WTC11 (cell line): ENCODE measurements at regions not wholly inside any gene's neighbourhood (a gene's known extent, or its start where the extent isn't known, plus 50 kb on each side); places are given as distances from the start of the nearest gene placed in this dataset.

Source experiments
- ATAC-seq: fragments of 200-7000 bp; cut with Tn5 transposase; 2 replicates; pipeline ENCODE4 v1.10.0; 2021; ENCODE audit warnings: mild to moderate bottlenecking, moderate library complexity
- CTCF ChIA-PET: fragments of 300-600 bp; sonication (Branson Sonifier 250); formaldehyde crosslinking; loops from one replicate; lab custom pipeline; 2021; ENCODE audit warnings: antibody characterized with exemption; lab: Charles Lee
- POLR2A ChIA-PET: fragments of 350-600 bp; sonication (Branson Sonifier 250); formaldehyde crosslinking; loops from one replicate; lab custom pipeline; 2021; ENCODE audit warnings: antibody characterized with exemption; lab: Charles Lee
- DNase-seq: peaks from one replicate; pipeline ENCODE4 v3.0.0; 2021; ENCODE audit warnings: low spot score
- H3K27ac Mint-ChIP-seq: 2 replicates; pipeline ENCODE4 v1.8.0; 2021; ENCODE audit warnings: mixed read lengths
- H3K27me3 Mint-ChIP-seq: 2 replicates; pipeline ENCODE4 v1.8.0; 2021; ENCODE audit warnings: low read depth, mild to moderate bottlenecking, moderate library complexity, mixed read lengths
- H3K36me3 Mint-ChIP-seq: 2 replicates; pipeline ENCODE4 v1.8.0; 2021; ENCODE audit warnings: mixed read lengths
- H3K4me1 Mint-ChIP-seq: 2 replicates; pipeline ENCODE4 v1.8.0; 2022; ENCODE audit warnings: mixed read lengths
- H3K4me3 Mint-ChIP-seq: 2 replicates; pipeline ENCODE4 v1.8.0; 2021; ENCODE audit warnings: mild to moderate bottlenecking, moderate library complexity, mixed read lengths
- H3K9me3 Mint-ChIP-seq: 2 replicates; pipeline ENCODE4 v1.8.0; 2021; ENCODE audit warnings: mixed read lengths
- ATF1 ChIP-seq: sonication (generic); formaldehyde crosslinking; IDR thresholded peaks from 2 replicates; pipeline ENCODE4 v1.8.1; 2023; ENCODE audit warnings: mild to moderate bottlenecking, moderate library complexity, missing genetic modification reagents
- EMX1 ChIP-seq: fragments of 250-450 bp; sonication (Bioruptor Pico); IDR thresholded peaks from 2 replicates; pipeline ENCODE4 v1.8.0; 2021; ENCODE audit warnings: mild to moderate bottlenecking
- FOXJ3 ChIP-seq: sonication (generic); formaldehyde crosslinking; IDR thresholded peaks from 2 replicates; pipeline ENCODE4 v1.9.0; 2021; ENCODE audit warnings: missing genetic modification reagents, mild to moderate bottlenecking, borderline replicate concordance
- FOXK1 ChIP-seq: sonication (generic); formaldehyde crosslinking; IDR thresholded peaks from 2 replicates; pipeline ENCODE4 v1.8.0; 2022; ENCODE audit warnings: mild to moderate bottlenecking, moderate library complexity, missing genetic modification reagents
- IRF2 ChIP-seq: sonication (generic); formaldehyde crosslinking; IDR thresholded peaks from 2 replicates; pipeline ENCODE4 v1.8.0; 2022; ENCODE audit warnings: low read depth, missing genetic modification reagents, borderline replicate concordance
- KAT7 ChIP-seq: sonication (generic); formaldehyde crosslinking; IDR thresholded peaks from 2 replicates; pipeline ENCODE4 v1.8.1; 2023; ENCODE audit warnings: missing genetic modification reagents, mild to moderate bottlenecking, borderline replicate concordance
- OVOL2 ChIP-seq: fragments of 250-450 bp; sonication (Bioruptor Pico); IDR thresholded peaks from 2 replicates; pipeline ENCODE4 v1.9.0; 2021; ENCODE audit warnings: mild to moderate bottlenecking, borderline replicate concordance
- RORB ChIP-seq: fragments of 250-450 bp; sonication (Bioruptor Pico); IDR thresholded peaks from 2 replicates; pipeline ENCODE4 v1.9.0; 2021; ENCODE audit warnings: mild to moderate bottlenecking
- SOX15 ChIP-seq: fragments of 250-450 bp; sonication (Bioruptor Pico); IDR thresholded peaks from 2 replicates; pipeline ENCODE4 v1.9.0; 2021; ENCODE audit warnings: mild to moderate bottlenecking
- TEAD4 ChIP-seq: sonication (generic); formaldehyde crosslinking; IDR thresholded peaks from 2 replicates; pipeline ENCODE4 v1.8.0; 2022; ENCODE audit warnings: mild to moderate bottlenecking, missing genetic modification reagents
- ZNF138 ChIP-seq: sonication (generic); formaldehyde crosslinking; conservative IDR thresholded peaks from 2 replicates; pipeline ENCODE4 v1.8.1; 2022; ENCODE audit warnings: mild to moderate bottlenecking, moderate library complexity, missing genetic modification reagents
- TF ChIP-seq, protein P1 (sequence below): fragments of 250-450 bp; sonication (Bioruptor Pico); conservative IDR thresholded peaks from 2 replicates; pipeline ENCODE4 v1.9.0; 2021; ENCODE audit warnings: mild to moderate bottlenecking
- TF ChIP-seq, protein P2 (sequence below): fragments of 250-450 bp; sonication (Bioruptor Pico); IDR thresholded peaks from 2 replicates; pipeline ENCODE4 v2.1.2; 2022; ENCODE audit warnings: mild to moderate bottlenecking, moderate library complexity
- TF ChIP-seq, protein P3 (sequence below): sonication (generic); formaldehyde crosslinking; IDR thresholded peaks from 2 replicates; pipeline ENCODE4 v1.8.1; 2023; ENCODE audit warnings: mild to moderate bottlenecking, moderate library complexity, missing genetic modification reagents
- TF ChIP-seq, protein P4 (sequence below): sonication (generic); formaldehyde crosslinking; IDR thresholded peaks from 2 replicates; pipeline ENCODE4 v1.8.0; 2022; ENCODE audit warnings: mild to moderate bottlenecking, missing genetic modification reagents
- TF ChIP-seq, protein P5 (sequence below): sonication (generic); formaldehyde crosslinking; IDR thresholded peaks from 2 replicates; pipeline ENCODE4 v1.8.0; 2023; ENCODE audit warnings: missing genetic modification reagents
- TF ChIP-seq, protein P6 (sequence below): sonication (generic); formaldehyde crosslinking; IDR thresholded peaks from 2 replicates; pipeline ENCODE4 v1.8.1; 2023; ENCODE audit warnings: mild to moderate bottlenecking, missing genetic modification reagents
- TF ChIP-seq, protein P7 (sequence below): sonication (generic); formaldehyde crosslinking; IDR thresholded peaks from 2 replicates; pipeline ENCODE4 v1.8.0; 2022; ENCODE audit warnings: mild to moderate bottlenecking, missing genetic modification reagents

DNA sequence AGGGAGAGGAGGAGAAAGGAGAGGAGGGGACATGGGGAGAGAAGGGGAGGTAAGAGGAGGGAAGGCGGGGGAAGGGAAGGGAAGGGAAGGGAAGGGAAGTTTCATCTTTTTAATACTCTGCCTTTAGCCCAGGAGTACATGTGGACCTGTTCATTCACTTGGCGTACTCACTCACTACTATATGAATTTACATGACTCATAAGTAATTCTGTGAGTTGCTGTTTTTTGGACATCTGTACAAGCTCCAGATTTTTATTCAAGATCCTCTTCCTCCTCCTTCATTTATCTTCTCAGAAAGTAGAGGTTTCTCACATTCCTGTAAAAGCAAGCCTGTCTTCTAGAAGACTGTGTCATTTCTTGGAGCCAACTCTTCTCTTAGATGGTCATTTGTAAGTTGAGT lies 84.6 kb downstream of the RDH14 start:
- Mint-ChIP-seq H3K4me1 (peaks cover 17% of the 10 kb centered on the region), H3K4me3 (no peak overlapping the region), H3K27me3 (no peaks in the 10 kb centered on the region), H3K27ac (no peak overlapping the region), H3K9me3 (no peaks in the 10 kb centered on the region), H3K36me3 (no peaks in the 10 kb centered on the region)
- TF ChIP-seq, protein P1, sequence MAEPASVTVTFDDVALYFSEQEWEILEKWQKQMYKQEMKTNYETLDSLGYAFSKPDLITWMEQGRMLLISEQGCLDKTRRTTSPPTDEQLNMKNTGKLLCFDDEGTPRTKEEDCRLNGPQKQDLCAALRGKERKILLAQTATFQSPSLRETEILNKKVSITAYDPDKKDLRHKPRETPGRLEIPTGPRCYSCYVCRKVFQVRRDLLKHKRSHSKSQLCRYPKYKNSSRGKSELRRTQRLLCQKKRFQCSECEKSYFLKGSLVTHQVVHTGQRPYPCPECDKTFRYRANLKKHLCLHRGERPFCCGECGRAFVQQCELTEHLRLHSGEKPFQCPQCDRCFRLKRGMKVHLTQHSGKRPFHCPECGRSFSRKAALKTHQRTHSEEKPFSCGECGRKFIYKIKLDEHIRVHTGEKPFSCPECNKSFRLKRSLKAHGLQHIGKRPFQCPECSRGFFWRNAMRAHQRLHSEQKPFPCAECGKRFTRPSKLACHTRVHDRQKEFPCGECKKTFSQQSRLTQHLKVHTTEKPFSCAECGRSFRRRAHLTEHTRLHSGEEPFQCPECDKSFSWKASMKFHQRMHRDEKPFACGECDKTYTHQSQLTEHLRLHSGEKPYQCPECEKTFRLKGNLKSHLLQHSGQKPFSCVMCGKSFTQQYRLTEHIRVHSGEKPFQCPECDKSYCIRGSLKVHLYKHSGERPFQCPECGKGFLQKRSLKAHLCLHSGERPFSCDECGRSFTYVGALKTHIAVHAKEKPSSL: no peak
- TF ChIP-seq, protein P2, sequence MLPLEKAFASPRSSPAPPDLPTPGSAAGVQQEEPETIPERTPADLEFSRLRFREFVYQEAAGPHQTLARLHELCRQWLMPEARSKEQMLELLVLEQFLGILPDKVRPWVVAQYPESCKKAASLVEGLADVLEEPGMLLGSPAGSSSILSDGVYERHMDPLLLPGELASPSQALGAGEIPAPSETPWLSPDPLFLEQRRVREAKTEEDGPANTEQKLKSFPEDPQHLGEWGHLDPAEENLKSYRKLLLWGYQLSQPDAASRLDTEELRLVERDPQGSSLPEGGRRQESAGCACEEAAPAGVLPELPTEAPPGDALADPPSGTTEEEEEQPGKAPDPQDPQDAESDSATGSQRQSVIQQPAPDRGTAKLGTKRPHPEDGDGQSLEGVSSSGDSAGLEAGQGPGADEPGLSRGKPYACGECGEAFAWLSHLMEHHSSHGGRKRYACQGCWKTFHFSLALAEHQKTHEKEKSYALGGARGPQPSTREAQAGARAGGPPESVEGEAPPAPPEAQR: no peak
- TF ChIP-seq, protein P3, sequence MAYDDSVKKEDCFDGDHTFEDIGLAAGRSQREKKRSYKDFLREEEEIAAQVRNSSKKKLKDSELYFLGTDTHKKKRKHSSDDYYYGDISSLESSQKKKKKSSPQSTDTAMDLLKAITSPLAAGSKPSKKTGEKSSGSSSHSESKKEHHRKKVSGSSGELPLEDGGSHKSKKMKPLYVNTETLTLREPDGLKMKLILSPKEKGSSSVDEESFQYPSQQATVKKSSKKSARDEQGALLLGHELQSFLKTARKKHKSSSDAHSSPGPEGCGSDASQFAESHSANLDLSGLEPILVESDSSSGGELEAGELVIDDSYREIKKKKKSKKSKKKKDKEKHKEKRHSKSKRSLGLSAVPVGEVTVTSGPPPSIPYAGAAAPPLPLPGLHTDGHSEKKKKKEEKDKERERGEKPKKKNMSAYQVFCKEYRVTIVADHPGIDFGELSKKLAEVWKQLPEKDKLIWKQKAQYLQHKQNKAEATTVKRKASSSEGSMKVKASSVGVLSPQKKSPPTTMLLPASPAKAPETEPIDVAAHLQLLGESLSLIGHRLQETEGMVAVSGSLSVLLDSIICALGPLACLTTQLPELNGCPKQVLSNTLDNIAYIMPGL (CRISPR knock-in tag): no peak
- TF ChIP-seq FOXK1 (CRISPR knock-in tag): no peak
- no peak for TF ChIP-seq FOXJ3 (CRISPR knock-in tag)
- TF ChIP-seq IRF2 (CRISPR knock-in tag): no peak
- no peak for TF ChIP-seq ZNF138 (CRISPR knock-in tag)
- TF ChIP-seq, protein P4, sequence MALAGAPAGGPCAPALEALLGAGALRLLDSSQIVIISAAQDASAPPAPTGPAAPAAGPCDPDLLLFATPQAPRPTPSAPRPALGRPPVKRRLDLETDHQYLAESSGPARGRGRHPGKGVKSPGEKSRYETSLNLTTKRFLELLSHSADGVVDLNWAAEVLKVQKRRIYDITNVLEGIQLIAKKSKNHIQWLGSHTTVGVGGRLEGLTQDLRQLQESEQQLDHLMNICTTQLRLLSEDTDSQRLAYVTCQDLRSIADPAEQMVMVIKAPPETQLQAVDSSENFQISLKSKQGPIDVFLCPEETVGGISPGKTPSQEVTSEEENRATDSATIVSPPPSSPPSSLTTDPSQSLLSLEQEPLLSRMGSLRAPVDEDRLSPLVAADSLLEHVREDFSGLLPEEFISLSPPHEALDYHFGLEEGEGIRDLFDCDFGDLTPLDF (CRISPR knock-in tag): no peak
- no peak for TF ChIP-seq ATF1
- TF ChIP-seq, protein P5, sequence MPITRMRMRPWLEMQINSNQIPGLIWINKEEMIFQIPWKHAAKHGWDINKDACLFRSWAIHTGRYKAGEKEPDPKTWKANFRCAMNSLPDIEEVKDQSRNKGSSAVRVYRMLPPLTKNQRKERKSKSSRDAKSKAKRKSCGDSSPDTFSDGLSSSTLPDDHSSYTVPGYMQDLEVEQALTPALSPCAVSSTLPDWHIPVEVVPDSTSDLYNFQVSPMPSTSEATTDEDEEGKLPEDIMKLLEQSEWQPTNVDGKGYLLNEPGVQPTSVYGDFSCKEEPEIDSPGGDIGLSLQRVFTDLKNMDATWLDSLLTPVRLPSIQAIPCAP (CRISPR knock-in tag): no peak
- TF ChIP-seq OVOL2 (CRISPR knock-in tag): no peak
- no peak for TF ChIP-seq EMX1 (CRISPR knock-in tag)
- no peak for DNase-seq
- CTCF ChIA-PET: no interaction called here
- POLR2A ChIA-PET: no interaction called here
- no peak for ATAC-seq

DNA sequence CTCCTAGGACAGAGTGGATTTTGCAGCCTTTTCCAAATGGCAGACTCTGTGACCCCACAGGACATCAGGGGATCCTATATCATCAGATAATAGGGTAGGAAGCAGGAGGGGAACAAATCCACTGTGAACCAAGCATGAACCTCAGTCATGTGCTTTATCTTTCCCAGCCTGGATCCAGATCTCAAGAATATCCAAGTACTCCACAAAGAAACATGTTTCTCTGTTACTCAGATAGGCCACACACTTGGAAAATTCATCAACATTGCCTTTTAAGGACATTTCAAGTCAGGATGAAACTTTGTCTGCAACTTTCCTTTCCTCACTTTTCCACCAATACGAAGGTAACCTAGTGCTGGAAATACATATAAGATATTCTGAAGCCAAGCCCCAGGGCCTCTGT lies 85.8 kb downstream of the RDH14 start:
- POLR2A ChIA-PET: no interaction called here
- DNase-seq: no peak
- no peaks in the 10 kb centered on the region for H3K9me3 Mint-ChIP-seq
- CTCF ChIA-PET: no interaction called here
- no peak overlapping the region for H3K4me3 Mint-ChIP-seq
- no peak for TF ChIP-seq RORB (CRISPR knock-in tag)
- TF ChIP-seq, all 79 proteins: peak for 0
- no peak overlapping the region for H3K27ac Mint-ChIP-seq
- no peaks in the 10 kb centered on the region for H3K27me3 Mint-ChIP-seq
- H3K36me3 Mint-ChIP-seq: no peaks in the 10 kb centered on the region
- H3K4me1 Mint-ChIP-seq: peaks cover 17% of the 10 kb centered on the region
- no peak for ATAC-seq

DNA sequence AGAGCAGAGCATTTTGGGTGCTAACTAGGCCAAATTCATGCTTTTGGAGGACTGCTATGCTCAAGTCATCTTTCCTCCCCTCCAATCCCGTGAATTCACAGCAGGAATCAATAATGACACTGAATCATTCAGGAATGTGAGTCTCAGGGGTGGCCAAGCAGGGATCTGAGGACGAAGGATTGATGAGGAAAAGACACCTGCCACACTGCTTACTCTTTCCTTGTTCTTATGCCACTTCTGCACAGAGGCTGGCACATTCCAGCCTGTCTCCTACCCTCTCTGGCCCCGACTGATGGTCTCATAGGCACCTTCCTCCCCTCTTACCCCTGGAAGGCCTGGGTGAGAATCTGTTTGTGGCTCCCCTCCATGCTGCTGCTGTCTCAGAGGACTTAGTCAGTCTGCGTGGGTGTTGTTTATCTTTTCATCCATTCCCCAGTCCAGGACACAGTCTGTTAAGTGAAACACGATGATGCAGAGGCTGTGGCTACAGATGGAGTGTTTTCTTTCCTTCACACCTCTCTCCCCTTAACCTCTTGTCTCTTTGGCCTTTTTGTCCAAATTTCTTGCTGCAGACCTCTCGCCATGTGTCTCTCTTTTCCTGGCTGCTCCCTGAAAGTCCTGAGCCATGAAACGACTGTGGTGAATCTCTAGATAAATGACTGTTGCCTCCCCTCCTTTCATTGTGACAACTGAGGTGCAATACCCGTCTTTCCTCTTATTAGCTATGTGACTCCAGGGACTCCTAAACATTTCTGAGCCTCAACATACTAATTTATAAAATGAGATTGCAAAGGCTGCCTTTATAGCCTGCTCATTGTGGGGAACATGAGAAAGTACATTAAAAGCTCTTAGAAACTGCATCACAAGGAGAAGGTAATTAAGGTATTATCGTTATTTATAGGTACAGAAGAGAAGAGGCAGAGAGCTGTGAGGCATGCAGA lies 86.9 kb downstream of the RDH14 start:
- no peak overlapping the region for H3K4me3 Mint-ChIP-seq
- no peaks in the 10 kb centered on the region for H3K9me3 Mint-ChIP-seq
- no peak for TF ChIP-seq TEAD4 (CRISPR knock-in tag)
- TF ChIP-seq, protein P6, sequence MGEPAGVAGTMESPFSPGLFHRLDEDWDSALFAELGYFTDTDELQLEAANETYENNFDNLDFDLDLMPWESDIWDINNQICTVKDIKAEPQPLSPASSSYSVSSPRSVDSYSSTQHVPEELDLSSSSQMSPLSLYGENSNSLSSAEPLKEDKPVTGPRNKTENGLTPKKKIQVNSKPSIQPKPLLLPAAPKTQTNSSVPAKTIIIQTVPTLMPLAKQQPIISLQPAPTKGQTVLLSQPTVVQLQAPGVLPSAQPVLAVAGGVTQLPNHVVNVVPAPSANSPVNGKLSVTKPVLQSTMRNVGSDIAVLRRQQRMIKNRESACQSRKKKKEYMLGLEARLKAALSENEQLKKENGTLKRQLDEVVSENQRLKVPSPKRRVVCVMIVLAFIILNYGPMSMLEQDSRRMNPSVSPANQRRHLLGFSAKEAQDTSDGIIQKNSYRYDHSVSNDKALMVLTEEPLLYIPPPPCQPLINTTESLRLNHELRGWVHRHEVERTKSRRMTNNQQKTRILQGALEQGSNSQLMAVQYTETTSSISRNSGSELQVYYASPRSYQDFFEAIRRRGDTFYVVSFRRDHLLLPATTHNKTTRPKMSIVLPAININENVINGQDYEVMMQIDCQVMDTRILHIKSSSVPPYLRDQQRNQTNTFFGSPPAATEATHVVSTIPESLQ (CRISPR knock-in tag): no peak
- TF ChIP-seq SOX15: no peak
- no peak for TF ChIP-seq KAT7
- TF ChIP-seq, protein P7, sequence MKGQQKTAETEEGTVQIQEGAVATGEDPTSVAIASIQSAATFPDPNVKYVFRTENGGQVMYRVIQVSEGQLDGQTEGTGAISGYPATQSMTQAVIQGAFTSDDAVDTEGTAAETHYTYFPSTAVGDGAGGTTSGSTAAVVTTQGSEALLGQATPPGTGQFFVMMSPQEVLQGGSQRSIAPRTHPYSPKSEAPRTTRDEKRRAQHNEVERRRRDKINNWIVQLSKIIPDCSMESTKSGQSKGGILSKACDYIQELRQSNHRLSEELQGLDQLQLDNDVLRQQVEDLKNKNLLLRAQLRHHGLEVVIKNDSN: no peak

More for the DNA sequence above, 86.9 kb downstream of the RDH14 start:
- H3K27ac Mint-ChIP-seq: no peak overlapping the region
- ATAC-seq (peak; percentile 41), DNase-seq (no peak)
- no peaks in the 10 kb centered on the region for H3K36me3 Mint-ChIP-seq
- peaks cover 17% of the 10 kb centered on the region for H3K4me1 Mint-ChIP-seq
- ChIA-PET CTCF (no interaction called here), POLR2A (no interaction called here)
- H3K27me3 Mint-ChIP-seq: no peaks in the 10 kb centered on the region
